SHP77 treated with DMSO at 0.1 percent for 48 hours (cell line): ENCODE measurements at regions not wholly inside any gene's neighbourhood (a gene's known extent, or its start where the extent isn't known, plus 50 kb on each side); places are given as distances from the start of the nearest gene placed in this dataset.
"Not testable (repeated sequence)": the region's sequence is repeated elsewhere in the genome, so short reads cannot be mapped to it uniquely, and the experiment has no call there.

Source experiments
- DNase-seq: peaks from one replicate; lab custom pipeline; 2025; lab: John Stamatoyannopoulos, UW

GRCh38 chr21:9764294-9764693, 757.1 kb upstream of the TPTE start:
- DNase-seq, result not testable (repeated sequence)

- DNase-seq, result not testable (repeated sequence)
These were observed 755.8 kb upstream of the TPTE start for GRCh38 chr21:9765538-9765937.

- DNase-seq, result not testable (repeated sequence)
These were observed 754.3 kb upstream of the TPTE start for GRCh38 chr21:9766890-9767591.

GRCh38 chr21:9767592-9768375, 753.6 kb upstream of the TPTE start:
- peak; percentile 7 for DNase-seq

GRCh38 chr21:9768376-9769130, 752.8 kb upstream of the TPTE start:
- not testable (repeated sequence) for DNase-seq

GRCh38 chr21:9769131-9769498, 752.3 kb upstream of the TPTE start:
- DNase-seq, result not testable (repeated sequence)

GRCh38 chr21:9769718-9770690, 751.4 kb upstream of the TPTE start:
- not testable (repeated sequence) for DNase-seq

GRCh38 chr21:9771466-9772347, 749.7 kb upstream of the TPTE start:
- DNase-seq, result not testable (repeated sequence)

- no peak for DNase-seq
These were observed 749.1 kb upstream of the TPTE start for GRCh38 chr21:9772348-9772672.

GRCh38 chr21:9772877-9773420, 748.4 kb upstream of the TPTE start:
- not testable (repeated sequence) for DNase-seq

- DNase-seq, result no peak
These were observed 747.0 kb upstream of the TPTE start for GRCh38 chr21:9774347-9774746.

- DNase-seq, result not testable (repeated sequence)
These were observed 746.3 kb upstream of the TPTE start for GRCh38 chr21:9774901-9775593.

GRCh38 chr21:9775877-9776276, 745.5 kb upstream of the TPTE start:
- not testable (repeated sequence) for DNase-seq

GRCh38 chr21:9776286-9777020, 744.9 kb upstream of the TPTE start:
- DNase-seq, result not testable (repeated sequence)

GRCh38 chr21:9778541-9778940, 742.8 kb upstream of the TPTE start:
- DNase-seq, result not testable (repeated sequence)

- no peak for DNase-seq
These were observed 740.9 kb upstream of the TPTE start for GRCh38 chr21:9780441-9780937.

GRCh38 chr21:9783587-9783986, 737.8 kb upstream of the TPTE start:
- DNase-seq, result not testable (repeated sequence)

- not testable (repeated sequence) for DNase-seq
These were observed 737.2 kb upstream of the TPTE start for GRCh38 chr21:9784201-9784600.

- DNase-seq, result not testable (repeated sequence)
These were observed 735.3 kb upstream of the TPTE start for GRCh38 chr21:9786092-9786491.
